HCT116 (cell line): ENCODE measurements at regions not wholly inside any gene's neighbourhood (a gene's known extent, or its start where the extent isn't known, plus 50 kb on each side); places are given as distances from the start of the nearest gene placed in this dataset.

Source experiments
- EGR1 ChIP-seq: IDR thresholded peaks from 2 replicates; pipeline ENCODE4 v1.6.1; 2012; ENCODE audit warnings: low read depth
- TF ChIP-seq, protein P1 (sequence below): IDR thresholded peaks from 2 replicates; pipeline ENCODE4 v1.6.1; 2011; ENCODE audit warnings: mild to moderate bottlenecking, low read length, moderate library complexity; ENCODE audit not compliant: insufficient replicate concordance; ENCODE audit errors: extremely low read depth

GRCh38 chr7:109295158-109295557 lies 725.5 kb downstream of the DNAJB9 start:
- TF ChIP-seq, protein P1, sequence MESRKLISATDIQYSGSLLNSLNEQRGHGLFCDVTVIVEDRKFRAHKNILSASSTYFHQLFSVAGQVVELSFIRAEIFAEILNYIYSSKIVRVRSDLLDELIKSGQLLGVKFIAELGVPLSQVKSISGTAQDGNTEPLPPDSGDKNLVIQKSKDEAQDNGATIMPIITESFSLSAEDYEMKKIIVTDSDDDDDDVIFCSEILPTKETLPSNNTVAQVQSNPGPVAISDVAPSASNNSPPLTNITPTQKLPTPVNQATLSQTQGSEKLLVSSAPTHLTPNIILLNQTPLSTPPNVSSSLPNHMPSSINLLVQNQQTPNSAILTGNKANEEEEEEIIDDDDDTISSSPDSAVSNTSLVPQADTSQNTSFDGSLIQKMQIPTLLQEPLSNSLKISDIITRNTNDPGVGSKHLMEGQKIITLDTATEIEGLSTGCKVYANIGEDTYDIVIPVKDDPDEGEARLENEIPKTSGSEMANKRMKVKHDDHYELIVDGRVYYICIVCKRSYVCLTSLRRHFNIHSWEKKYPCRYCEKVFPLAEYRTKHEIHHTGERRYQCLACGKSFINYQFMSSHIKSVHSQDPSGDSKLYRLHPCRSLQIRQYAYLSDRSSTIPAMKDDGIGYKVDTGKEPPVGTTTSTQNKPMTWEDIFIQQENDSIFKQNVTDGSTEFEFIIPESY, result no peak
- TF ChIP-seq EGR1, result no peak
